ENCODE measurements at regions not wholly inside any gene's neighbourhood (a gene's known extent, or its start where the extent isn't known, plus 50 kb on each side); places are given as distances from the start of the nearest gene placed in this dataset.
"Not testable (repeated sequence)": the region's sequence is repeated elsewhere in the genome, so short reads cannot be mapped to it uniquely, and the experiment has no call there.

GRCh38 chr2:156982615-156983014 is 274.9 kb upstream of the GALNT5 start:
- CTCF ChIA-PET = no interaction called here
- no peak overlapping the region for H3K27ac Mint-ChIP-seq
- ATAC-seq (no peak), DNase-seq (no peak)
- no peak overlapping the region for H3K4me3 Mint-ChIP-seq
- H3K36me3 Mint-ChIP-seq = no peaks in the 10 kb centered on the region
- H3K27me3 Mint-ChIP-seq = no peaks in the 10 kb centered on the region
- H3K9me3 Mint-ChIP-seq (ENCODE audit: low read depth) = no peaks in the 10 kb centered on the region
- no peaks in the 10 kb centered on the region for H3K4me1 Mint-ChIP-seq

GRCh38 chr2:156986339-156986988 is 271.0 kb upstream of the GALNT5 start:
- ATAC-seq (no peak), DNase-seq (no peak)
- H3K27me3 Mint-ChIP-seq = no peaks in the 10 kb centered on the region
- H3K36me3 Mint-ChIP-seq = no peaks in the 10 kb centered on the region
- no peak overlapping the region for H3K27ac Mint-ChIP-seq
- H3K9me3 Mint-ChIP-seq (ENCODE audit: low read depth) = no peaks in the 10 kb centered on the region
- CTCF ChIA-PET = no interaction called here
- H3K4me1 Mint-ChIP-seq = no peaks in the 10 kb centered on the region
- H3K4me3 Mint-ChIP-seq = no peak overlapping the region

DNA sequence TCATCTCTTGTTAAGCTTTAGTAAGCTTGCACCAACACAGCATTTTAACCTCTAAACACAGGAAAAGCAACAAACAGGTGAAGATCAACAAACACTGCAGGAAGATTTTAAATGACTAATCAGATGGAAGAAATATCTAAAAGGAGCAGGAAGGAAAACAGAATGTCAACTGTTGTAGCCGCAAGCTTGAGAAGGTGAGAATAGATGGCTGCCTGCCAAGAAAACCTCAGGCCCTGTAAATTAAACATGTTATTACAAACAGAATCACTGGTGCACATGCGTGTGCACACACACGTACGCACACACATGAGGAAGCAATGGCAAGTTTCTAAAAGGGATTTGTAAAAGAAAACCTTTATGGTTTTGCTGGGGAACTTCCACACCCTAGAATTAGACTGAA is 257.8 kb upstream of the GALNT5 start:
- DNase-seq = no peak
- no peak overlapping the region for H3K27ac Mint-ChIP-seq
- no peaks in the 10 kb centered on the region for H3K4me1 Mint-ChIP-seq
- H3K36me3 Mint-ChIP-seq = no peaks in the 10 kb centered on the region
- CTCF ChIA-PET = no interaction called here
- no peak overlapping the region for H3K4me3 Mint-ChIP-seq
- H3K9me3 Mint-ChIP-seq (ENCODE audit: low read depth) = no peaks in the 10 kb centered on the region
- H3K27me3 Mint-ChIP-seq = no peaks in the 10 kb centered on the region
- no peak for ATAC-seq

DNA sequence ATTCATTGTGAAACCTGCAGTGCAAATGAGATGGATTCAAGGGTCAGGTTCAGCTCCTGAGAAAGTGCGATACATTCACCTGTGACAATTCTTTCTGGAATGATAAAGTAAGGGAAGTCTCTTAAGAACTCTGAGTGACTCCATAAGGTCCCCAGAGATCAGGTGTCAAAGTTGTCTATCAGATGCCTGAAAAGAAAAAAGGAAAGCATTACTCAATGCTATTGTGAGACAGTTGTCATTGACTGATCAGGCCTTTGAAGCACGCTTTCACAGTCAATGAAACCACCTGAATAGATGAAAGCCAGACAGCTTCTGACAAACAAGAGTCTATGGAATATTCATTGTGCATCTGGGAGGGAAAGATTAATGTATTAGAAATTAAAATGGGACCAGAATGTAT is 252.7 kb upstream of the GALNT5 start:
- Mint-ChIP-seq H3K27ac (no peak overlapping the region), H3K27me3 (no peaks in the 10 kb centered on the region), H3K9me3 (ENCODE audit: low read depth) (no peaks in the 10 kb centered on the region), H3K4me1 (no peaks in the 10 kb centered on the region), H3K36me3 (no peaks in the 10 kb centered on the region), H3K4me3 (no peak overlapping the region)
- ATAC-seq (no peak), DNase-seq (no peak)
- CTCF ChIA-PET = no interaction called here

- H3K4me1 Mint-ChIP-seq = no peaks in the 10 kb centered on the region
- no peaks in the 10 kb centered on the region for H3K27me3 Mint-ChIP-seq
- H3K9me3 Mint-ChIP-seq (ENCODE audit: low read depth) = no peaks in the 10 kb centered on the region
- CTCF ChIA-PET = no interaction called here
- H3K4me3 Mint-ChIP-seq = no peak overlapping the region
- no peak for ATAC-seq
- H3K27ac Mint-ChIP-seq = no peak overlapping the region
- DNase-seq = no peak
- no peaks in the 10 kb centered on the region for H3K36me3 Mint-ChIP-seq
Observed at GRCh38 chr2:157015015-157015575, 242.4 kb upstream of the GALNT5 start.

DNA sequence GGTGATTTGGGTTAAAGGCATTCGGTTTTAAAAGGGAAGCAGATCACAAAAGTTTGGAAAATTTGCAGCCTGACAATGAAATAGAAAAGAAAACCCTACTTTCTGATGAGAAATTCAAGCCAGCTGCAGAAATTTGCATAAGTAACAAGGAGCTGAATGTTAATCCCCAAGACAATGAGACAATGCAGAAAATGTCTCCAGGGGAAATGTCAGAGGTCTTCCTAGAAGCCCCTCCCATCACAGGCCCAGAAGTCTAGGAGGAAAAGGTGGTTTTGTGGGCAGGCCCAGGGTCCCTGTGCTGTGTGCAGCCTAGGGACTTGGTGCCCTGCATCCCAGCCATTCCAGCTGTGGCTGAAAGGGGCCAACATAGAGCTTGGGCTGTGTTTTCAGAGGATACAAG is 234.2 kb upstream of the GALNT5 start:
- DNase-seq; CTCF ChIA-PET; H3K27ac Mint-ChIP-seq; H3K27me3 Mint-ChIP-seq; H3K36me3 Mint-ChIP-seq; H3K9me3 Mint-ChIP-seq (ENCODE audit: low read depth); H3K4me3 Mint-ChIP-seq; ATAC-seq; H3K4me1 Mint-ChIP-seq: not testable (repeated sequence)

GRCh38 chr2:157024129-157024528 is 233.4 kb upstream of the GALNT5 start:
- CTCF ChIA-PET = no interaction called here
- no peak overlapping the region for H3K4me3 Mint-ChIP-seq
- peaks cover 2% of the 10 kb centered on the region for H3K9me3 Mint-ChIP-seq (ENCODE audit: low read depth)
- H3K36me3 Mint-ChIP-seq = no peaks in the 10 kb centered on the region
- no peak overlapping the region for H3K27ac Mint-ChIP-seq
- ATAC-seq (no peak), DNase-seq (no peak)
- no peaks in the 10 kb centered on the region for H3K27me3 Mint-ChIP-seq
- H3K4me1 Mint-ChIP-seq = no peaks in the 10 kb centered on the region

GRCh38 chr2:157032017-157032416 is 225.5 kb upstream of the GALNT5 start:
- no peaks in the 10 kb centered on the region for H3K27me3 Mint-ChIP-seq
- no peaks in the 10 kb centered on the region for H3K9me3 Mint-ChIP-seq (ENCODE audit: low read depth)
- H3K4me1 Mint-ChIP-seq = no peaks in the 10 kb centered on the region
- H3K36me3 Mint-ChIP-seq = no peaks in the 10 kb centered on the region
- H3K27ac Mint-ChIP-seq = no peak overlapping the region
- H3K4me3 Mint-ChIP-seq = no peak overlapping the region
- no peak for DNase-seq
- CTCF ChIA-PET = no interaction called here
- no peak for ATAC-seq

DNA sequence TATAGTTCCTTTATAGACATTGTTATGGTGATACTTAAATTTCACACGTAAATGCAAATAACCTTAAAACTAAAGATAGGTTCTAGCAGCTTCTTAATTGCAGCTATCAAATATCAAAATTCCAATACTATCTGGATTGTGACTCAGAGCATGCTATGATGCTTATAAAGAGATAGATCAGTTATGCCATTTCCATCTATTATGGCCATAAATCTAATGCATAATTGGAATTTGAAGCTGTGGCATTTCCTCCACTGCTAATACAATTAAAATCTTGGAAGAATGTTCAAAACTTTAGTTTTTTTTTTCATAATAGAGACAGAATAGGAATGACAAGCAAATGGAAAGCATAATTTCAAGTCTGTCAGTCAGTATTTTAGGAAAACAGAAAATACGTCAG is 220.8 kb upstream of the GALNT5 start:
- ATAC-seq = no peak
- Mint-ChIP-seq H3K4me3 (no peak overlapping the region), H3K27ac (no peak overlapping the region), H3K27me3 (no peaks in the 10 kb centered on the region), H3K4me1 (no peaks in the 10 kb centered on the region), H3K36me3 (no peaks in the 10 kb centered on the region), H3K9me3 (ENCODE audit: low read depth) (no peaks in the 10 kb centered on the region)
- CTCF ChIA-PET = no interaction called here
- no peak for DNase-seq

- DNase-seq (no peak), ATAC-seq (no peak)
- Mint-ChIP-seq H3K27ac (no peak overlapping the region), H3K4me1 (no peaks in the 10 kb centered on the region), H3K27me3 (peaks cover 3% of the 10 kb centered on the region), H3K4me3 (no peak overlapping the region), H3K9me3 (ENCODE audit: low read depth) (no peaks in the 10 kb centered on the region), H3K36me3 (no peaks in the 10 kb centered on the region)
- CTCF ChIA-PET = no interaction called here
Observed at GRCh38 chr2:157043786-157044185, 213.7 kb upstream of the GALNT5 start.

DNA sequence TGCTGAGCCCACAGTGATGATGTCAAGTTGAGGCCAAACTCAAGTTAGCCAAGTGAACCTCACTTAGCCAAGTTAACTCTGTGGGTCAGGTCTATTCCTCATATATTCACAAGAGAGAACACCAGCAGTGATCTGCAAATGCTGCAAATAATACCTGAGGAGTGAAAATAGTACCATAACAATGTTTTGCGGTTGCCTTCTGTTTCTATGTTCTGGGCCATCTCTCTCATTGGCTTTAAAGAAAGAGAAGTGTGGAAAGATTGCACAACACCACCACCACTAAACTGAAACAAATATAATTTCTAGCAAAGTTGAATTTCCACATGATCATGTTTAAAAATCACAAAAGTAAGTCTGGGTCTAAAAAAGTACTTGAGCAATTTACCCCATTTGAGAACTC is 211.1 kb upstream of the GALNT5 start:
- H3K27me3 Mint-ChIP-seq = peaks cover 7% of the 10 kb centered on the region
- ATAC-seq = no peak
- CTCF ChIA-PET = no interaction called here

DNA sequence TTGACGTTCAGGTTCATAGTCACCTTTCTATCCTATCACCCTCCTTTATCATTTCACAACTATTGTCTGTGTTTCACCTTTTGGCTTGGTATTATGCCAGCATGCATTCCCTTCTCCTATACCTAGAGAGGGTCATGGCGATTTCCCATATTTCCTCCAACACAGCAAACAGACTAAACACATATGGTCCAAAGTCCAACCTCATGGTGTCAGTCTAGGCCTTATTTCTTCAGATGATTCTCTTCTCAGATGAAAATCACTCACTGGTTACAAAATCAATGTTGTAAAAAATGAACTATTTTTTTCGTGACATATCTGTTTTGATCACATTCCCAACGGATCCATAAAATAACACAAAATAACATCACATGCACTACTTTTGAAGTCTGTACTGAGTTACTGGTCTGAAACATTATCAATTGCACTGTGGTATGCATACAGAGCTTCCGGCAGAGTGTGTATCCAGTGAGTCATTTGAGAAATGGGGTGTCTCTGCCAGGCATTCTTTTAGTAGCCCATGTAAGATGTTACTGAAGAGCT is 204.8 kb upstream of the GALNT5 start:
- no peak overlapping the region for H3K27ac Mint-ChIP-seq
- H3K27me3 Mint-ChIP-seq = peaks cover 14% of the 10 kb centered on the region
- no peak overlapping the region for H3K4me3 Mint-ChIP-seq
- no peaks in the 10 kb centered on the region for H3K9me3 Mint-ChIP-seq (ENCODE audit: low read depth)
- H3K36me3 Mint-ChIP-seq = no peaks in the 10 kb centered on the region
- no peak for ATAC-seq
- CTCF ChIA-PET = interaction anchor here (1.0 kb wide), 1 partner anchor 141 kb away, joined by 3 read pairs; no protein-coding TSS in a partner anchor
- DNase-seq = no peak
- H3K4me1 Mint-ChIP-seq = no peaks in the 10 kb centered on the region

More for the DNA sequence above, 211.1 kb upstream of the GALNT5 start:
- no peak for DNase-seq
- Mint-ChIP-seq H3K9me3 (ENCODE audit: low read depth) (no peaks in the 10 kb centered on the region), H3K27ac (no peak overlapping the region), H3K4me3 (no peak overlapping the region), H3K4me1 (no peaks in the 10 kb centered on the region), H3K36me3 (no peaks in the 10 kb centered on the region)

- Mint-ChIP-seq H3K36me3 (no peaks in the 10 kb centered on the region), H3K4me1 (no peaks in the 10 kb centered on the region), H3K4me3 (no peak overlapping the region), H3K27ac (no peak overlapping the region), H3K27me3 (peaks cover 15% of the 10 kb centered on the region), H3K9me3 (ENCODE audit: low read depth) (no peaks in the 10 kb centered on the region)
- ATAC-seq (no peak), DNase-seq (no peak)
- CTCF ChIA-PET = interaction anchor here (1.0 kb wide), 1 partner anchor 140 kb away, joined by 3 read pairs; no protein-coding TSS in a partner anchor
Observed at GRCh38 chr2:157053876-157054275, 203.6 kb upstream of the GALNT5 start.

DNA sequence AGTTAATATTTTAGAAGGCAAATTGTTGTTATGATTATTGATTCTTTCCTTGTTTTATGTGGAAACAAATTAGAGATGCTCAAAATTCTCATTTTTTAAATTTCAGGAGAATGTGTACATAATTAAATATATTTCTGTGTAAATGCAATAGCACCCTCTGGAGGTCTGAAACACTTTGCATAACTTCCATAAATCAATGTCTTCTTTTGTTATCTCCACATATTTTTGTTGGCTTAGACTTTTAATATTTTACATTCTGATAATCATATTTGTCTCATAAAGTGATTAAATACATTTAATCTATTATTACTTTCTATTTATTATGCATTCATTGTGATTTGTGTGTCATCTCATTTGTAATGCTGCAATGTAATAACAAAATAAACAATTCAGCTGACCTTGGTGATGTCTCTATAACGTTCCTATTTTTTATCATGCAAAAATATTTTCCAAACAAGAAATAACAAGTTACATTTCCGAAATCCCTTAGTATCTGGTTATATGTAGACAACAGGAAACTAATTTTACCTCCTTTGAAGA is 201.8 kb upstream of the GALNT5 start:
- Mint-ChIP-seq H3K36me3 (no peaks in the 10 kb centered on the region), H3K4me3 (no peak overlapping the region), H3K9me3 (ENCODE audit: low read depth) (no peaks in the 10 kb centered on the region), H3K27me3 (peaks cover 14% of the 10 kb centered on the region), H3K4me1 (no peaks in the 10 kb centered on the region), H3K27ac (no peak overlapping the region)
- no peak for DNase-seq
- ATAC-seq = no peak
- CTCF ChIA-PET = interaction anchor here (0.6 kb wide), 1 partner anchor 443 kb away, joined by 3 read pairs; no protein-coding TSS in a partner anchor
